HG02884 (cell line): ENCODE measurements at regions not wholly inside any gene's neighbourhood (a gene's known extent, or its start where the extent isn't known, plus 50 kb on each side); places are given as distances from the start of the nearest gene placed in this dataset.
"Not testable (repeated sequence)": the region's sequence is repeated elsewhere in the genome, so short reads cannot be mapped to it uniquely, and the experiment has no call there.

Experiments used
- ATAC-seq: cut with Tn5 transposase; IDR thresholded peaks from one replicate; pipeline ENCODE4 v1.9.1; 2021; ENCODE audit warnings: mild to moderate bottlenecking, moderate library complexity; ENCODE audit not compliant: unreplicated experiment

DNA sequence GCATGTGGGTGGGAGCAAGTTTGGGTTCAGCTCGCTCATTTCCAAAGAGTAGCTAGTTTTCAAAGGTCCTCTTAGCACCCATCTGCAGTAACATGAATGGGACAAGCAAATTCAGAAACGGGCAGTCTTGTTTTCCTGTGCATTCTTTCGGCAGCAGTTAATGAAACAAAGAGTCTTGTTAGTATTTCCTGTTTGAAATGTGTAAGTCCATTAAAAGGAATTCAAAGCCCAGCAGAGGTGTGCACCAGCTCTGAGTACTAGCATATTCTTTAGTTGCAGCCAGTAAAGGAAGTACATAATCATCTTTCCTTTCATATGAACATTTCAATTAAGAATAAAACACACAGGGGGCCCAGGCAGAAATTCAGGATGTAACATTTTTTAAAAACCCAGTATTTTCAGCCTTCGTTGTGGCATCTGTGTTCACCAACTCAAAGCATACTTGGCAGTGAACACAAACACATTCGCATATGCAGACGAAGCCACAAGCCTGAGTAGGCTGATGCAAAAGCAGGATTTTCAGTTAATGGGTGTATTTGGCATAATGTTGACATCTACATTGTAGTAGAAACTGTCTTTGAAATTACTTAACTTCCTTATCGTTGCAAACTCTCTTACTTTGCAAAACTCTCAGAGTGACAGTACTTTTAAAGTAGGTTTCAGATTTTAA, 570.0 kb upstream of the FLRT2 start:
- ATAC-seq, result no peak

DNA sequence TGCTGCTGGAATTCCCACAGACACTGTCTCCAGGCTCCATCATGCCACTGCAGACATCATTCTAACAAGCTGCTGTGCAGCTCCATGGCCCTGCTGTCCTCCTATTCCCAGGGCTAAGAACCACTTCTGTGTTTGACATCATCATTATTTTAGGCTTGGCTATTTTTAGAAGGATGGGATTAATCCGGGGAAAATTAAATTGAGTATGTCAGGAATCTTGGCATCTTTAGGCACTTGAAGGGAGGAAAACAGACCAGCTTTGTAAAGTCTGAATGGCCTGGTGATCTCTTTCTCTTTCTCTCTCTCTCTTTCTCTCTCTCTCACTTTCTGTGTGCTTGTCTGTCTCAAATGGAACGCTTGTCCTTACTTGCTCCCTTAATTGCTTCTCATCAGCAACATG, 568.3 kb upstream of the FLRT2 start:
- ATAC-seq, result no peak

DNA sequence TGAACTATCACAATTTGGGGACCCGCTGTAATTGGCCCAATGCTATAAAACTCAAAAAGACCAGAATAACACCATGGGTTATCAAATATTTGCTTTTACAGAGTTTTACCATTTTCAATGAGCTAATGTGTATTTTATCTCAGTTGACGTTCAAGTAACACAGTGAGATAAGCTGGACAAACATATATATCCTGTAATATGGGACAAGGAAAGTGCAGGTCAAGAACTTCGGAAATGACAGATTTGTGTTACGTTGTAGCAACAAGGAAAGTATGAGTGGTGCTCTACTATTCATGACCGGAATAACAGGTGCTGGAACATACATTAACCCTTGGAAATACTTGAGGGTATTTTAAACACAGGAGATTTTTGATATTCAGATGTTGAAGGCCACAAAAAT, 566.4 kb upstream of the FLRT2 start:
- ATAC-seq, result no peak

DNA sequence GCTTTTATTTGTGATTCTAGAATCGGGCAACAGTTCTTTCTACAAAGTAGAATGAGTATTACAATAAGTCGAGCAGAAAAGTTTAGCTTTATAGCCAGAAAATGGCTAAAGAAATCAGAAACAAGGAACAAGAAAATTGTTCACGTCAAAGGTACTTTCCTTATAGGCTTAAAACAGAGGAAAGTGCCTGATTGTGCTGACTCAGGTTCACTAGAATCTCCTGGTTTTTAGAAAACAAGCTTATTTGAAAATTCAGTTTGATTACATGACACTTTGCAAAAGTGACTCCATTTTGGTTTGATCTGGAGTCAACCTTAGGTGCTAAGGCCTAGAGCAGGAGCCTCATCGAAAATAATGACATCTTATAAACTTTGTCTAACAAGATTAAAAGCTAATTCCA, 564.7 kb upstream of the FLRT2 start:
- no peak for ATAC-seq

GRCh38 chr14:84969501-84969900, 560.4 kb upstream of the FLRT2 start:
- ATAC-seq, result no peak

GRCh38 chr14:84975241-84975902, 554.6 kb upstream of the FLRT2 start:
- no peak for ATAC-seq

DNA sequence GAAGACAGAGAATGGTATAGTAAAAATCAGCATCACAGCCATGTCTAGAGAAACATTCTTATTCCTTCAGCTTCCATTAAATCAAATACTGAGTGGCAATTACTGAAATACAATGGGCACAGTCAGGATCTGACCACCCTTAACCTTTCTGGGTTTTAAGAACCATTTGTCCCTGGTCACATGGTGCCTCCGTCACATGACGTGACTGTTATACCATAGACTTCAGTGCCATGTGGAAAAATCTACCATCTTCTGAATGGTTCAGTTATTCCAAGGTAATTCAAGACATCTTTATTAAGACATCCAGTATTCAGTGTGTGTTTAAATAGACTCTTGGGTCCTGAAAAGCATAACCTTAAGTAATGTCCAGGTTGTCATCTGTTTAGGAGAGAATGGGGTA, 553.1 kb upstream of the FLRT2 start:
- no peak for ATAC-seq

- no peak for ATAC-seq
These were observed 542.9 kb upstream of the FLRT2 start for GRCh38 chr14:84987042-84987441.

DNA sequence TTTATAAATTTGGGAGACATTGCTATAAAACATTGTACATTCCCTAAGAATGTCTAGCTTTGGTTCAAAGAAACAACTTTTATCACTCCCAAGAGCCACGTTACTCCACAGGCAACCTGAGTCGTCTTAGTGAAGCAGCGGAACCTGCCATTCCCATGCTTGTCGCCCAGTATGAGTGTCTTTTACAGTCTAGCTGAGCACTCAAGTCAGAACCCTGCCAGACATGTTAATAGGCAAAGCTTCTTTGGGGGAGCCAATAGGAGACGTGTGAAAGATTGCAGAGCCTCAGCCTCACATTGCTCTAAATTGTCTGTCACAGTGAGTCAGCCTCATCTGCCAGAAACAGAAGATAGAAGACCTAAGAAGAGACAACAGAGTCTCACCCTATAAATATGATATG, 541.6 kb upstream of the FLRT2 start:
- no peak for ATAC-seq

- ATAC-seq, result no peak
These were observed 538.9 kb upstream of the FLRT2 start for GRCh38 chr14:84991021-84991420.

GRCh38 chr14:84998216-84998615, 531.7 kb upstream of the FLRT2 start:
- no peak for ATAC-seq

DNA sequence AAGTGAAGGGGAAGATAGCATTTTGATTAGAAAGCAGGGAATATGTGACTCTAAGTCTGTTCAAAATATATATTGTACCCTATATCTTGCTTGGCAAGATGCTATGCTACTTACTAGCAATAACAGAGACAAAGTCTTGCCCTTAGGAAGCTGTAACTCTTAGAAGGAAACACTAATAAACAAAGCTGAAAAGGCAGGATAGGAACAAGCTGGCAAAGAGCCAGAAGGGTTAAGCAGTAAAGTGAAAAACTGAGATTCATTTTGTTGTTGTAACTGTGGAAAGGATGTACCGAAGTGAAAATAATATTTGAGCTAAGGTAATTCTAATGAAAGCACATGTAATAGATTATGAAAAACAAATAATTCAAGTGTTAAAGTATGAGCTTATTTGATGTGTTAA, 527.1 kb upstream of the FLRT2 start:
- ATAC-seq, result no peak

GRCh38 chr14:85003805-85004204, 526.1 kb upstream of the FLRT2 start:
- no peak for ATAC-seq

- no peak for ATAC-seq
These were observed 520.4 kb upstream of the FLRT2 start for GRCh38 chr14:85009506-85009905.

DNA sequence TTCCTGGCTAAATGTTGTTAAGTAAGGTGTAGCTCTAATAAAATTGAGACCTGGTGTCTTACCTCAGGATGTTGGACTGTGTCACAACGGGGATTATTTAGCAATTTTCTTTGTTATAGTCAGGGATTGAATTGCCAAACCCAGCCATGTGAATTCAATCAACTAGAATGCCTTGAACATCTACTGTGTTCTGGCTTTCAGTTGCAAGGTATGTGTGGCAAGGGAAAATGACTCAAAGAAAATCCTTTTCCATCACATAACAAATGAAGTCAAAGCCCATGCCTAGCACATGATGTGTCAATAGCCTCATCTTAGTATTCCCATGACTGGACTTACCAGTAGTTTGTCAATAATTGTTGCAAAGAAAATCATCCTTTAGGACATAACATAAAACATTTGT, 519.8 kb upstream of the FLRT2 start:
- ATAC-seq, result no peak

DNA sequence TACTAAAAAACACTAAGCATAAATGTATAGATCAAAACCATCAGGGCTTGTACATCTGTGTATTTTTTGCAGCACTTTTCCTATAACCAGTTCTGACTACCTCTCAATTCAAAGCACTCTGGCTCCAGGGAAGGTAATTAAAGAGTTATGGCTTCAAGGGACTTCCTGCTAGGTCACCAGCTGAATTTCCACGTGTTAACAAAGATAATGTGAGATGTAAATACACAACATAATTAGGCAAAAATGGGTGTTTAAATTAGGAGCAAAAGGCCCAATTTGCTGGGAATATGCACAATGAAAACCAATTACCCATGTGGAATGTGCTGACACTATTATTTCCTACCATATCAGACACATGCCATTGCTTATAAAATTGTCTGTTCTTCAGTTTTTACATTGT, 513.4 kb upstream of the FLRT2 start:
- ATAC-seq, result no peak

DNA sequence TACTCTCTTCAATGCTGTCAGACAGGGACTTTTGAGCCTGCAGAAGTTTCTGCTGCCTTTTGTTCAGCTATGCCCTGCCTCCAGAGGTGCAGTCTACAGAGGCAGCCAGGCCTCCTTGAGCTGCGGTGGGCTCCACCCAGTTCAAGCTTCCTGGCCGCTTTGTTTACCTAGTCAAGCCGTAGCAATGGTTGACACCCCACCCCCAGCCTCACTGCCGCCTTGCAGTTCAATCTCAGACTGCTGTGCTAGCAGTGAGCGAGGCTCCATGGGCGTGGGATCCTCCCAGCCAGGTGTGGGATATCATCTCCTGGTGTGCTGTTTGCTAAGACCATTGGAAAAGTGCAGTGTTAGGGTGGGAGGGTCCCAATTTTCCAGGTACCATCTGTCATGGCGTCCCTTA, 506.1 kb upstream of the FLRT2 start:
- ATAC-seq, result not testable (repeated sequence)

DNA sequence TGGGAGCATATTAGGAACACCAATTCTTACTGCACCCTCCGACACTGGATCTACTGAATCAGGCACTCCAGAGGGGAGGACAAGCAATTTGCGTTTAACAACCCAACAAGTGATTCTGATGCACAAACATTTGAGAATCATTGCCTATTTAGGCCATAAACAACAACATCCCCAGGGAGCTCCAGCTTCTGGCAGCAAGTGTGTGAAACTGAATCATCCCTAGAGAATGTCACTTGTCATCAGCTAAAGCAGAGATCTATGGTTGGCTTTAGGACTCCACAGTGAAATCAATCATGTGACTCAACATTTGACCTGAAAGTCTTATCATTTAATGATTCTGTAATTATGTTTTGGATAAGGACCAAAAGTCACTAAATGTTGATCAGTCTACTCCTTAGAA, 505.0 kb upstream of the FLRT2 start:
- ATAC-seq, result no peak

DNA sequence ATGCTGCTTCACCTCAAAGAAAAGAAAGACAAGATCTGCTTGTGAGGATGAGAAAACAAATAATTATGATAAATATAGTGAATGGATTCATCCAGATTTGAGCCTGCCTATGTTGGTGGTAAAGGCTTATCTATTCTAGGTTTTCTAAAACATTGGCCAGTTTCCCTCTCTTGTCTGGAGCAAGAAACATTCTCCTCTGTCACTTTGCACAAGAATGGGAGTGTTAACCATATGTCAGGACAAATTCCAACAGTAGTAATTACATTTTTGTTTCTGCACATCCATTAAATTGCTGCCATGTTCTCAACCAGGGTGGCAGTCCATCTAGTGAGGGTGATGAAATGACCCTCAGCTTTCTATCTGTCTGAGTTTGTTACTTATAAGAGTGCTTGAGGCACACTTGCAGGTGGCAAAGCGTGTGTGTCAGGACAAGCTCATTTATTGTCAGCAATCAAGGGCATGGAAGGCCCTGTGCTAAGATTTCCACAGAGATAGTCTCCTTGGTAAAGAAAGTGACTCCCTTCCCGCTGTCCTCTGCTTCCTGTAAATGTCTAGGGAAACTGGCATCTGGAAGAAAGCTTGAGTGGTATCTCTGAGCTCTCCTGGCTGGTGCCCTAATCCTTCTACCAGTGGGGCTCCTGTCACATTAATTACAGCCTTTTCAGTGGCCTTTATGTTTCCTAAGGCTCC, 502.1 kb upstream of the FLRT2 start:
- no peak for ATAC-seq

- no peak for ATAC-seq
These were observed 492.5 kb upstream of the FLRT2 start for GRCh38 chr14:85037411-85037810.

DNA sequence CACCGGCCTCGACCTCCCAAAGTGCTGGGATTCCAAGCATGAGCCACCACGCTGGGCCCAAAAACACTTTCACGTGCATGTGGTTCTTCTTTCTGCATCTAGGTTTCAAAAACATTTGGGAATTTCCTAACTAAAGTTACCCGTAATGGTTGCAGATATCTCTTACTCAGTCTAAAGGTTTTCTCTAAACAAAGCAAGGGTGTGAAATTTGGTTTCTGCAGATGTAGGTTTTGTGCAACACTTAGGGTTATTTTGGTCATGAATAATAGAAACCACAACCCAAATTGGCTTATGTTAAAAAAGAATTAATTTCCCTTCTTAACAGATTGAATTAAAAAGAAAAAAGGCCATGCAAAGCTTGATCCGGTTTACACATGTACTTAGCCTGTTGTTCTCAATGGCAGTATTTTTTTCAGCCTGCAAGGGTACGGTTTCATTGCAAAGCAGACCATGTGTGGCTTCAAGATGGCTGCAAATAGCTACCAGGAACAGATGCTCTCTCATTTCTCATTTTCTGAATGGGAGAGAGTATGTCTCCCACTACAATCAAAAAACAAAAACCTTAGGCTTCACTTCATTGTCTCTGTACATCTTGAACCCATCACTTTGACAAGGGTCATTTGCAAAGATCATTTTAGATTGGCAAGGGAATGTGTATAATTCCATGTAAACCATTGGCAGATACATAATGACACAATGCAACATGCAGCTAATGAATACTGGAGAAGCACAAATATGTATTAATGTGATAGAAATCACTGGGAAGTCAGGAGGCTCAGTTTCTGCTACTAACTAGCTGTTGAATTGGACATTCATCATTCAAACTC, 491.2 kb upstream of the FLRT2 start:
- ATAC-seq, result no peak

- no peak for ATAC-seq
These were observed 490.7 kb upstream of the FLRT2 start for GRCh38 chr14:85039353-85039626.
